NCI-H2107 treated with DMSO at 0.1 percent for 48 hours (cell line): ENCODE measurements at regions not wholly inside any gene's neighbourhood (a gene's known extent, or its start where the extent isn't known, plus 50 kb on each side); places are given as distances from the start of the nearest gene placed in this dataset.

ENCODE experiments used
- DNase-seq: peaks from one replicate; lab custom pipeline; 2025; ENCODE audit not compliant: unreplicated experiment; lab: John Stamatoyannopoulos, UW

DNA sequence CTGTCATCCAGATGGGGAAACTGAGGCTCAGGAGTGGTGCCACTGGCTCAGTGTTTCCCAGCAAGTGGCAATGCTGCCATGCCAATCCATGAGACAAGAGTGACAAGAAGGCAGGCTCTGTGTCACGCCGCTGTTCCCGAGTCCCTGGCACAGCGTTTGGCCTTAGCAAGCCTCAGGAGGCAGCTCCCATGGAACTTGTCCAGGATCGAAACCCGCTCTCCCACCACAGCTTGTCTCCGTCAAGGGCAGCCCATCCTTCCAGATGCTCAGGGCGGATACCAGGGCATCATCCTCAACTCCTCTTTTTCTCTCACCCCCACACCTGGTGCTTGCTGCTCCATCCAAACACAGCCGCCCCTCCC, 110.6 kb upstream of the PTPN1 start:
- no peak for DNase-seq

DNA sequence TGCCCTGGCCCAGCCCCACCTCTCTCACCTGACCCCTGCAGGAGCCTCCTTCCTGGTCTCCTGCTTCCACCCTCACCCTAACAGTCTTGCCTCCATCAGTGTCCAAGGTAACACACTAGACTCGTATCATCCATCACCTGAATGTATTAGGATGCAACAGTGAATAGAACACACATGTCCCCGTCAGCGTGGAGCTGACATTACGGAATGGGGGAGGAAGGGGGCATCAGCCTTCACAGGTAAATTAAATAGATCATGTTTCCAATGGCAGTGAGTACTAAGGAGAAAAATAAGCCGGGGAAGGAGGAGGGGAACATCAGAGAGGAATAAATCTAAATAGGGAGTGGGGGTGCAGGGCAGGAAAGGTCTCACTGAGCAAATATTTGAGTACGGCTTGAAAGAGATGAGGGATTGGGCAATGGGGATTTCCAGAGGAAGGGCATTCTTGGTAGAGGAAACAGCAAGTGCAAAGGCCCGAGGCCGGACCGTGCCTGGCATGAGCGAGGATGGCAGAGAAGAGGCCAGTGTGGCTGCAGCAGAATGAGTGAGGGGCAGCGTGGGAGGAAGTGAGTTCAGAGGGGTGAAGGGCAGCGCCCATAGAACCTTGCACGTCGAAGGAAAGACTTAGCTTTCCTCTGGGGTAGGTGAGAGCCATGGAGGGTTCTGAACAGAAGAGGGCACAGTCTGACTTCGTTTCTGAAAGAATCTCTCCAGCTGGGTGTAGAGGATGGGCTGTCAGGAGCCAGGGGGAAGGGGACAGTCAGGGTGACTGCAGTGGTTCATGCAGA, 110.1 kb upstream of the PTPN1 start:
- DNase-seq = no peak

DNA sequence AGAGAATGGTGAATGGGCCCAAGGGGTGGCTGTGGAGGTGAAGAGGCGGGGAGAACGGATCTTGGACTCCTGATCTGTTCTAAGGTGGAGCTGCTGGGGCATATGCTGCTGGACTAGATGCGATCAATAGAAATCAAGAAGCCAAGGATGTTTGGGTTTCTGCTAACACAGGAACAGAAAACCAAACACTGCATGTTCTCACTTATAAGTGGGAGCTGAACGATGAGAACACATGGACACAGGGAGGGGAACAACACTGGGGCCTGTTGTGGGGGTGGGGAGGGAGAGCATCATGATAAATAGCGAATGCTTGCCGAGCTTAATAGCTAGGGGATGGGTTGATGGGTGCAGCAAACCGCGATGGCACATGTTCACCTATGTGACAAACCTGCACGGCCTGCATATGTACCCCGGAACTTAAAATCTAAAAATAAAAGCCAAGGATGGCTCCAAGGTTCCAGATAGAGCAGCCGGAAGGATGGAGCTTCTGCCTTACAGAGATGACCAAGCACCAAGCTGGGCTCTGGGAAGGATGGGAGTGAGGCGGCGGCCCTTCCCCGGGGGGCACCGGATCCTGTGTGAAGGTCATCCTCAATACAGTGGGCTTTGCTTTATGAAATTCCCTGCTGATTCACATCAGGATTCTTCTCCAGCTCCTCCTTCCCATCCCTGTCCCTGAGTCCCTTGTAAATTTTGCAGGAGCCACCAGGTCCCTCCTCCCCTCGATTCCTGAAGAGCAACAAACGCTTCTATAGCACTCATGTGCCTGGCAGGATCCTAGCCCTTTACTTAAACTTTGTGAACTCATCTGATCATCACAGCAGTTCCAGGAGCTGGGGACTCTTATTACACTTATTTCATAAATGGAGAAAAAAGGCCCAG, 109.2 kb upstream of the PTPN1 start:
- no peak for DNase-seq

DNA sequence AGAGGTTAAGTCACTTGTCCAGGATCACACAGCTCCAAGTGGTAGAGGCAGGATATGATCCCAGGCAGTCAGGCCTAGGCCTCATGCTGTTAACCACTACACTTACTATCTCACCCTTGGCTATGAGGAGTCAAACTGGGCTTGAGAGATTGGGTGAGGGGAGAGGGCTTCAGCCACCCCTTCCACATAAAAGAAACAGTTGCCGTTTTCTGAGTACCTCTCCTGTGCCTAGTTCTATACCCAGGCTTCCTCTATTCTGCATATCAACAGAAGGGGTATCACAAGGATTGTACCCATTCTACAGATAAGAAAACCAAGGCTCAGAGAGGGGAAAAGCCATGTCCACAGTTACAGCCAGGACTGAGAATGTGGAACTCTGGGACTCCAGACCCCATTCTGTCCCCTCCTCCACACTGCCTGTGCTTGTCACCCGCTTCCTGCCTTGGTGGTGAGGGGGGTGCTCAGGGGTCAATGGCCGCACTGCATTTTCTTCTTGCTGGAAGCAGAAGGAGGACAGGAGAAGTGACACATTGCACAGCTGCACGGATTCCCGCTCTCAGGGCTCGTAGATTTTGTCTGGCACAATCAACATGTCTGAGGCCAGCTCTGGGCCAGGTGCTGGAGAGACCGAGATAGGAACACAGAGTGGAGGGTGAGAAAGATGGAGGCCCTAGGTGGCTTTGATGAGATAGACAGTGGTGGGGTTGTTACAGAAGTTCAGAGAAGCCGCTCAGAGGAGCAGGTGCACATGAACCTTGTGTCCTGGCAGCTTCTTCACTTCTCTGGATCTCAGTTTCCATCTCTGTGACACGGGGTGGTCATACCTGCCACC, 108.4 kb upstream of the PTPN1 start:
- DNase-seq = no peak

DNA sequence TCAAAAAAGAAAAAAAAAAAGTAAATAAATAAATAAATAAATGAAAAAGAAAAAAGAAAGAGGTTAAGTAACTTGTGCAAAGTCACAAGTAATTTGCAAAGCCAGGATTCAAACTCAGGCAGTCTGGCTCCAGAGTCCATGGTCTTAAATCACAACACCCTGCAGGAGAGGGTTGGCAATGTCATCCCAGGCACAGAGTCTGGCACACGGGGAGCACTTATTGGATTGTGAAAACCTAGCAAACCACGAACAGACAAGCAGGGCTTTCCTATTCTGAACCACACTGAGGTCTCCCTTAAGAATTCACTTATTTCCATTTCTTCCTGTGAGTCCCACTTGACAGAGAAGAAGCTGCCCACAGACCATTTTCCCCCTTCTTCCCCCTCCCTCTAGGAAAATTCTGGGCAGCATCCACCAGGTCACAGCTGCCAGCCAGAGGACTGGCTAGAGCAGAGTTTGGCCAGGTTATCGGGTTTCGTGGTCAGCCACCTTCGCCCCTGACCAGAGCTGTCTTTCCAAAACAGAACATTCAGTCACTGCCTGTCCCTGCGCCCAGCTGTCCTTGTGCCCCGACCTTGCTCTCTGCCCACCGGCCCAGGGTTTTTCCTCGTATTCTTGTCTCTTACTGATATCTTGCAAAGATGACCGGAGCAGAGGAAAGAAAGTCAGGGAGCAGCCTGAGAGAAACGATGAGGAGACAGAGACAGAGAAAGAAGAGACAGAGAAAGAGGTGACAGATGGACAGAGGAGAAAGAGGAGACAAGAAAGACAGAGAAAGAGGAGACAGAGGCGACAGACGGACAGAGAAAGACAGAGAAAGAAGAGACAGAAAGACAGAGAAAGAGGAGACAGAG, 106.4 kb upstream of the PTPN1 start:
- DNase-seq = no peak

DNA sequence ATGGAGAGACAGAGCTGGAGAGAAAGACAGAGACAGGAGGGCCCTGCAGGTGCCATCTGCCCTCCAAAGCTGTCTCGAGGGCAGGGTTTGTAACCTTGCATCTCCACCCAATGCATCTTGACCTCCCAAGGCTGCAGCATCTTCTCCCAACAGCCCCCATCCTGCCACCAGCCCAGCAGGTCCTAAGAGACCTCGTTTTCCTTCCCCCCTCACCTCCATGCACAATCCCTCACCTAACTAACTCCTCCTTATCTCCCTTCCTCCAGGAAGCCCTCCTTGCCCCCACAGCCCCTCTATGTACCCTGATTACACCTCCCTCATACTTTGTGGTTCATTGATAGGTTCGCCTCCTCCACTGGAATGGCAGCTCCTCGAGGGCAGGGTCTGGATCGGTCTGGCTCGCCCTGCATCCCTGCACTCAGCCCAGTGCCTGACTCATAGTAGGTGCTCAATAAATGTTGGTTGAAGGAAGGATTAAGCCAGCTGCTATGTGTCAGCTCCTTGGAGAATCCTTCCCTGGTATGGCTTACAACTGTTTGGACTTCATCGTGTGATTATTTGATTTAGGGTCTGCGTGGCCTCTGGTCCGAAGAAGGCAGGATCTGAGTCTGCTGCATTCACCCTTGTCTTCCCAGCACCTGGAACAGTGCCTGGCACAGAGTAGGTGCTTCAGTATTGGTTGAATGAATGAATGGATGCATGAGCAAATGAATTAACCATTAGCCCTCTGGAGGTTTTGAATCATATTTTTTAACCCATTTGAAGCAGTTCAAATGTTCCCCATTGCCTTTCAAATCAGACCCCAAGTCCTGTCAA, 105.6 kb upstream of the PTPN1 start:
- no peak for DNase-seq

DNA sequence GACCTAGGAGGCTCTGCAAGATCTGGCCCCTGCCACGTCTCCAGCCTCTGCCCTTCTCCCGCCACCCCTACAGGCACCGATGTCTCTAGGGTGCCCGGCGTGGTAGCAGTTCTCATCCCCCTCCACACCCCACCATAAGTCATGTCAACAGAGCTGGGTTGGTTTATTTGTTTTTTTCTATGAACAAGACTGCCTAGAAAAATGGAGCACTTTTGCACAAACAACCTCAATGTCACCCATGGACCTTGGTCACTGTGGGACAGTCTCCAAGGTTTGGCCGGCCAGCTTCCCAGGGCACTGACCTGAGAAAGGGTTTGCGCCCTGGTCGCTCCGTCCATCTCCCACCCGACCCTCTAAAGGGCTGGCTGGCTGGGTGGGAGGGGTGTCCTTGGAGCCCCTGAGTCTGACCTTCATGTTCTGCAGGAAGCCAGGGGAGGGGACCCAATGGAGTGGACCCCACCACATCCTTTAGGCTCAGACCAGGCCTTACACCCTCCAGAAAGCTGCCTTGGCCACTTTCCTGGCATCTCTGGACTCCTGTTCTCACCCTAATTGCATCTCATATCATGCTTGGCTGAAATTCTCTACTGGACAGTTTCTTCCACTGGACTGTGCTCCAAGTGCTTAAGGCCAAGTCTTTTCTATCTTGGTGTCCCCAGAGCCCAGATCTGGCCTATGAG, 104.8 kb upstream of the PTPN1 start:
- DNase-seq = no peak

DNA sequence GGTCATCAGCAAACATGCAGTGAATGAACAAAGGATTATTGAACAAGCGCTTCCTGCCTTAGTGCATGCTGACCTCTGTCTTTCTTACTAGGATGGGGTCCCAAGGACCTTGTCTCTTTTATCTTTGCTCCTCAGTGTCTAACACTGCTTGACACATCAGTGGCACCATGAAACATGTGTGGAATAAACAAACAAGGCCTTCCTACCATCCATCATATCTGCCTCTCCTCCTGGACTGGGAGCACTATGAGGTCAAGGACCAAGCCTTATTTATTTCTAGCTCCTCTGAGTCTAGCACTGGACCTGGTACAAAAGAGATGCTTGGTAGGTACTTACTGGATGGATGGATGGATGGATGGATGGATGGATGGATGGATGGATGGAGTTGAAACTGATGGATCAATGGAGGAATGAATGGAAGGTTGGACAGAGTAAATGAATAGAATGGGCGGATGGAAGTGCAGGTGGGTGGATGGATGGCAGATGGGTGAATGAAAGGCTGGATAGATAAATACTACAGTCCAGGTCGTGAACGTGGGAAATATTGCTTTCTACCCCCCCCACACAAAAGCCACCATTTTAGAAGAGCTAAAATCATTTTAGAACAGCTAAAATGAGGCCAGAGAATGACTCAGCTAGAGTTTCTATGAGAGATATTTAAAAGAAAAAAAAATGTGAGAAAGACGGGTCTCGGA, 104.1 kb upstream of the PTPN1 start:
- DNase-seq = no peak

DNA sequence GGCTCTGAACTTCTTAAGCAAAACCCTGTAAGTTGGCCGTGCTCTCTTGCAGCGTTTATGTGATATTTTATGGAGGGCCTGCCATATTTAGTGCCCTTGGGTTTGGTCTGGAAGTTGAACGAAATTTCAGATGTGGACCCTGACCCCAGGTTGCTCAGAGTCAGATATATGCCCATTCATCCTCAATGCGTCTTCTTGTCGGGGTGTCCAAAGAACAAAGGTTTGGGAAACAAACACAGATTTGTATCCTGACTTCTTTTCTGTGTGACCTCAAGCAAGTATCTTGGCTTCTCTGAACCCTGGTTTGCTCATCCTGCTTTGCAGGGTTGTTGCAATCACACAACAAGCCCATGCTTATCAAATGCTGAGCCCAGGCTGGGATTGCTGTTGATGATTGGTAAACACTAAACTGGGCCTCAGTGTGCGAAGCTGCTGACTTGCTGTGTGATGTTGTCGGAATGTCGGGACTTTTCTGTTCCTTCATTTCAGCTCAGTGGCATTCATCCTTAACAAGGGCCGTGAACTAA, 103.5 kb upstream of the PTPN1 start:
- DNase-seq = no peak

DNA sequence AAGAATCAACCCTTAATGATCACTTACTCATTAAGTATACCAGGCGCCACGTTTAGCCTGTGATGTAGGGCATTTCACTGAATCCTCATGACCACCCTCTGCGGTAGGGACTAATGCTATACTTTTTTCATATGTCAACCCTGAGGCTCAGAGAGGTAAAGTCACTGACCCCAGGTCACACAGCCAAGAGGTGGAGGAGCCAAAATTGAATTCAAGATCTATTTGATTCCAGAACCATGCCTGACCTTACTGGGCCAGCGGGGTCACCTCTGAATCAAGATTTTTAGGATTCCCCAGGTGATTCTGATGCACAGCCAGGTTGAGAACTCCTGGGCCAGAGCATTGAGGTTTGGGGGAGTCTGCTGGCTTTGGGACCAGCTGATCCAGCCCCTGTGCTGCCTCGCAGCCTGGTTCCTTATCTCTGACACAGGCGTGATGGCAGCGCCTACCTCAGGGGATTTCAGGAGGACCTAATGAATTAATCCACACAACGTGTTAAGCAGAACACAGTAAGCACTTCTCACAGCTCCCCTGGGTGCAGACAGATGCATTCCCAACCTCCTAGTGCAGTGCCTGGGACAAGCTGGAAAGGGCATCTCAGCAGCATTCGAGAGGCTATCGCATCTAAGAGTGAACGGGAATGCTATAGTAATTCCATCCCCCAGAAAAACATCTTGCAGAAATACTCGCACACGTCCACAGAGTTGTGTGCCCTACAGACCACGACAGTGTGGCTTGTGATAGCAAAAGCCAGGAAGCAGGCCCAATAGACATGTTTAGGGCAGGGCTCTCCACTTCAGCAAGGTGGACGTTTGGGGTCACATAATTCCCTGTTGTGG, 101.4 kb upstream of the PTPN1 start:
- DNase-seq = no peak

DNA sequence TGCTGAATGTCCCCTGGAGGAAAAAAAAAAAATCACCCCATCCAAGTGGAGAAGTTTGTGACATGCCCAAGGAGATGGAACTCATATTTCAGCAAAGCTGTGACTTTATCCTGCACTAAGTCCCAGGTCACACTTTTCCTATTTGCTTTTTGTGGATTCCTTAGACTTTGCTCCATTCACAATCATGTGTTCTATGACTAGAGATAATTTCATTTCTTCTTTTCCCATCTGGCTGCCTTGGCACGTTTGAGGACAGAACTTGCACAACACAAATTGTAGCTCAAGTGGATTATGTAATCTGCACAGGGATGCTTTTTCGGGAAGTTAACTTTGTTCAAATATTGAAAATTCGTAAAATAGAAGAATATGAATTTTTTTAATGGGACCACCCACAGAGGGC, 100.7 kb upstream of the PTPN1 start:
- DNase-seq = no peak

DNA sequence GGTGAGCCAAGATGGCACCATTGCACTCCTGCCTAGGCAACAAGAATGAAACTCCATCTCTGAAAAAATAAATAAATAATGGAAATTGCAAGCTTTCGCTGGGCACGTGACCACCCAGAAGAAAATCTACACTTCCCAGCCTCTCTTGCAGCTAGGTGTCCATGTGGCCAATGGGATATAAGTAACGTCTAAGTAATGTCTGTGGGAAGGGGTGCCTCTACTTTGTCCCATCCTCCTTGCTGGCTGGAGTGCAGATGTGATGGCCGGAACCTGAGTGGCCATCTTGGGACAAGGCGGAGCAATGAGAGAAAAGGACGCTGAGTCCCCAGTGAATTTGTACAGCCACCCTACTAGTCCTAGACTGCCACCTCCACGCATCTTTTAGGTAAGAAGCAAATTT, 99.8 kb upstream of the PTPN1 start:
- DNase-seq = no peak

DNA sequence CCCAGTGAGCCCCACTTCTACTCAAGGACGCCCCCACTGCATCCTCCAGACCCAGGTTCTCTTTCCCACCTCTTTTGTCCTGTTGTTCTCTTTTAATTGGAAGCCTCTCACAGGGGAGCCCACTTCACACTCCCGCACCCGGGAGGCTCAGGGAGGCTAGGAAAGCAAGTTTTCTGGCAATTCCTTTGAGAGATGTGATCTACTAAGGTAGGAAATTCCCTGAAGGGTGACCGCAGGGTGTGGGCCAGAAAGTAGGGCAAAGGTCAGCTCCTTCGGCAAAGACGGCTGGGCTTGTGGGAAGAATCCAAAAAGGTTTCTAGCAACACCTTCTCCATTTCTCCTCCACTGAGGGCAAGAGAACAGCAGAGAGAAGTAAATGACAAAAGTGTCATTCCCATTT, 98.1 kb upstream of the PTPN1 start:
- DNase-seq = no peak

DNA sequence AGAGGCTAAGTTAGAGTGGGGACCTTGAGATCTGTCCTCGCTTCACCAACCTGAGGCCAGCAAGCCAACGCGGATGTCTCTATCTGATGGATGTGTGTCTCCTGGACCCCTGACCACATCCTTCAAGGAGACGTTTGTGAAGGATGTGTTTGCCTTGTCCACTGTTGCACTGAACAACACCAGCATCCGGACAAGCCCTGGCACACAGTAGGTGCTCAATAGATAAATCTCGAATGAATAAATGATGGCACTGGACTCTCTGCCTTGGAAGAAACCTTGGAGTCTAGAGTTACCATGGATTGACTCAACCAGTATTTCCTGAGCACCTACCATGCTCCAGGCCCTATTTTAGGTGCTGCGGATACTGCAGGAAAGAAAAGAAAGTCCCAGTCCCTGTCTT, 97.7 kb upstream of the PTPN1 start:
- no peak for DNase-seq

DNA sequence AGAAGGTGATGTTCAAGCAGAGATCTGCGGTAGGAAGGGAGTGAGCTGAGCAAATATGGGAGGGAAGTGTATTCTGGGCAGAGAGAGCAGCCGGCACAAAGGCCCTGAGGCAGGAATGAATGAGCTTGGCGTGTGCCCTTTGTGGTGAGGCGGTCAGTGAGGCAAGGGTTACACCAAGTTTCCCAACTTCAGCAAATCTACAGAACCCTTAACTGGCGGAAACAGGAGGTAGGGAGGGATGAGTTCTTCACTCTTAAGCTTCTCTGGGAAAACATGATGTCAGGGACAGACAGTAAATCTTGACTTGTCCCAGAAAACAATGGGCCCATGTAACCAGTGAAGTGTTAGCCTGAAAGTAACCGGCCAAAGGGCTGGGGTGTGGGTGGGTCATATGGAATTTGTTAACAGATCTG, 97.1 kb upstream of the PTPN1 start:
- no peak for DNase-seq

DNA sequence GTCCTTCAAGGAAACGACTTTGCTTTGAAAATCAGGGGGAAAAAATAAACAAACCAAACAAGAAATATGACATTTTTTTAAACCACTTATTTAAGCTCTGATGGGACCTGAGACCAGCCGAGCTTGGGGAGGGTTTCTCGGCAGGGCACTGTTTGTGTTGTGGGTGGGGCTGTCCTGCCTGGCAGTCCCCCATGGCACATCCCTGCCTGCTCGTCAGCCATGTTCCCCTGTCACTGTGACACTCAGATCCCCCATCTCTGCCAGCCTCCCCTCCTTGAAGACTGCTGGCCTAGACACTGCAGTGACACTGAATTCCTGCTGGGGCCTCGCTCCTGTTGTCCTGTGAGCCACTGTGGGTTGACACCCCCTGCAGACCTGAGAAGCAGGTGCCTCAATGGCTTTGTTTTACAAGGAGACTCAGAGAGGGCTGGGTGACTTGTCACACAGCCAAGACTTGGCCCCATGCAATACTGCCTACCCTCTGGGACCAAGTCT, 95.1 kb upstream of the PTPN1 start:
- no peak for DNase-seq

DNA sequence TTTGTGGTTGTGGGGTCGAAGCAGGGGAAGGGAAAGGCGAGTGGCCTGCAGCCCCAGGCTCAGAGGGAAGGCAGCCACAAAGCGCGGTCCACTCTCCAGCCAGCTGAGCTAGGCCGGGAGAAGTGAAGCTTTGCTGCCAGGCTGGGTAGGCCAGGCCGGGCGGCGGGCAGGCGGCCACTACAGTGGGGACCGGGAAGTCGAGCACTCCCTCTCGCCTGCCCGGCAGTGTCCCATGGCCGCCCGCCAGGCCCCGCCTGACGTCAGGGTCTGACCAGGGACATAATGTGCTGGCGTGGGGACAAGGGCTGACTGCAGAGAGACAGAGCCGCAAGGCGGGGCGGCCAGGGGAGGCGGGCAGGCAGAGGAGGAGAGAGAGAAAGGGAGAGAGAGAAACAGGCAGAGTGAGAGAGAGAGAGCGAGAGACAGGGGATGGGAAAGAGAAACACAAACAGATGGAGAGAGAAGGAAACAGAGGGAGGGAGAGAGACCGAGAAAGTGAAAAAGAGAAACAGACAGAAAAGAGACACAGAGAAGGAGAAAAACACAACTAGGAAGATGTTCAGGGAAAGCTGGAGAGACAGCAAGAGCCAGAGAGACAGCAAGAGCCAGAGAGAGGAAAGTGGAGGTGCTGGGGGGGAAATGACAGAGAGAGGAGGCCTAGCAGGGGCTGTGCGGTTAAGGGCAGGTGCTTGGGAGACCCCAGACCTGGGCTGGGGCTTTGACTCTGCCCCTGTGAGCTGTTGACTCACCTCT, 94.5 kb upstream of the PTPN1 start:
- no peak for DNase-seq
